Smooth muscle cell (in vitro differentiated cells): ENCODE measurements at regions not wholly inside any gene's neighbourhood (a gene's known extent, or its start where the extent isn't known, plus 50 kb on each side); places are given as distances from the start of the nearest gene placed in this dataset.

Experiments used
- DNase-seq: peaks from one replicate; lab custom pipeline; 2025; ENCODE audit not compliant: unreplicated experiment; lab: John Stamatoyannopoulos, UW
- H2AFZ ChIP-seq: fragments of 200-600 bp; sonication (generic); 2 replicates; pipeline ENCODE4 v1.6.0; 2016; ENCODE audit warnings: antibody characterized with exemption, low read depth, mild to moderate bottlenecking
- H3F3A ChIP-seq: fragments of 200-600 bp; sonication (generic); 2 replicates; pipeline ENCODE4 v1.6.0; 2017; ENCODE audit warnings: antibody characterized with exemption, low read depth
- H3K27ac ChIP-seq: fragments of 200-600 bp; sonication (generic); 2 replicates; pipeline ENCODE4 v1.5.1; 2016; ENCODE audit warnings: low read depth, mild to moderate bottlenecking
- H3K27me3 ChIP-seq: fragments of 200-600 bp; sonication (generic); 2 replicates; pipeline ENCODE4 v1.6.1; 2016; ENCODE audit warnings: low read depth, mild to moderate bottlenecking
- H3K36me3 ChIP-seq: fragments of 200-600 bp; sonication (generic); 2 replicates; pipeline ENCODE4 v1.5.1; 2016; ENCODE audit warnings: low read depth
- H3K4me1 ChIP-seq: fragments of 200-600 bp; sonication (generic); 2 replicates; pipeline ENCODE4 v1.5.1; 2016; ENCODE audit warnings: low read depth
- H3K4me2 ChIP-seq: fragments of 200-600 bp; sonication (generic); 2 replicates; pipeline ENCODE4 v1.6.0; 2016; ENCODE audit warnings: mild to moderate bottlenecking
- H3K4me3 ChIP-seq: fragments of 200-600 bp; sonication (generic); 2 replicates; pipeline ENCODE4 v1.5.1; 2016; ENCODE audit warnings: mild to moderate bottlenecking
- H3K79me2 ChIP-seq: fragments of 200-600 bp; sonication (generic); 2 replicates; pipeline ENCODE4 v1.6.0; 2016; ENCODE audit warnings: low read depth, mild to moderate bottlenecking
- H3K9ac ChIP-seq: fragments of 200-600 bp; sonication (generic); 2 replicates; pipeline ENCODE4 v1.6.0; 2016; ENCODE audit warnings: low read depth
- H3K9me3 ChIP-seq: fragments of 200-600 bp; sonication (generic); replicated peaks from 2 replicates; pipeline ENCODE4 v1.5.1; 2016; ENCODE audit warnings: low read depth
- H4K20me1 ChIP-seq: fragments of 200-600 bp; sonication (generic); 2 replicates; pipeline ENCODE4 v1.6.0; 2016; ENCODE audit warnings: low read depth
- WGBS: methylation state at CpG from one replicate; pipeline ENCODE4 v1.1.7; 2016; ENCODE audit warnings: low lambda C conversion rate; 5-methylcytosine and 5-hydroxymethylcytosine counted together
- TF ChIP-seq, protein P1 (sequence below): fragments of 200-600 bp; sonication (generic); IDR thresholded peaks from 2 replicates; pipeline ENCODE4 v1.5.1; 2017; ENCODE audit warnings: borderline replicate concordance, mild to moderate bottlenecking, antibody characterized with exemption; ENCODE audit not compliant: insufficient read depth, poor library complexity, severe bottlenecking

DNA sequence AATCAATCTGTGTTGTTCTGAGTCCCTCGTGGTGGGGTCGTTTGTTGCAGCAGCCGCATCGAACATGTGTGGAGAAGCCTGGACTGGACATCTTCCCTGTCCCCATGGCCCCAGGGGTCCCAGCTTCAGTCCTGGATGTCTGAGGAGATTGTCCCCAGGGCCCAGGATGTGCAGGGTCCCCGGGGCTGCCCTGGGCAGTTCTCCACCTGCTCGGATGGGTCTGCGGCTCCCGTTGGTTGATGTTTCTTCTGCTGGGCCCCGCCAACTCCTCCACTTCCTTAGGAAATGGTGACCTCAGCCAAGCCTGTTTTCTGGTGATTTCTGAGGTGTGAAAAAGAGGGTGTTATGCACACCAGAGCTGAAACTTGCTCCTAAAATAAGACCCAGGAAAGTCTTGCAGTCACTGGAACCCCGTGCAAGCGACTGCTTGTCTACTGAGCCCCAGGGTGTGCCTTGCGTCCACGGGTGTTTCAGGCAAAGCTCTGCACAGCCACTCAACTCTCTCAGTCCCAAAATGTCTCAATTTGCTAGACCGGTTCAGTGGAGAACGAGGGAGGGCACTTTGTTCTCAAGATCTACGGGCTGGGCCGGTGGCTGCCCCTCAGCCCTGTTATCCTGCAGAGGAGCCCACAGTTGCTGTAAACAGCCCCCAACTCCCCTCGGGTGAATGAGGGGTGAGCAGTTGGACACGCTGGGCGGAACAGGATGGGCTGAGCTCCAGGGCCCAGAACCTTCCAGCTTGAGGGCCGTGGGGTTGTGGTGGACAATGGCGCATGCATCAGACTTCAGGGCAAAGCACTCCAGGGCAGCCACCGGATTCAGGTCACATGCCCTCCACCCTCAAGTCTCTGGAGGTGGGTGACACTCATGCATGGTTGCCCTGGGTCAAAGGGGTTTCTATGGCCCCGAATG lies 66.7 kb upstream of the OLFM1 start:
- H3K9me3 ChIP-seq = no peaks in the 10 kb centered on the region
- WGBS = 83% methylated on average over 24 of the region's 24 CpGs
- no peak overlapping the region for H3K4me2 ChIP-seq

DNA sequence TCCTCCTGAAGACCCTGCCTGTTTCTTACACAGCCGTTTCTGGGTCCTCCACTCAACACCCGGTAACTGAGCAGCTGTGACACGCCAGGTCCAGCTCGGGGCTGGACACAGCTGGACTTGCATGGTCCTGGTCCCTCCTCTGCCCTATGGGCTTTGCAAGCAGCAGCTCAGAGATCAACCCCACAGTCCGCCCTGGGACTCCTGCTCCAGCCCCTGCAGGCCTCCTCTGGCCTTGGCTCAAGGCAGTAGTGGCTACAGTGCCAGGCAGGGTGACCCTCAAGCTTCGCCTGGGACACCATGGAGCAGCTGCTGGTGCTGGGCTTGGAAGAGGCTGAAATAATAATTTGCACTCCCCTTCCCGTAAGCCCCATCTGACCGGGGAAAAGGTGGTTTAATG lies 66.1 kb upstream of the OLFM1 start:
- no peaks in the 10 kb centered on the region for H3K36me3 ChIP-seq
- H3K27ac ChIP-seq = no peak overlapping the region
- 89% methylated on average over 8 of the region's 8 CpGs for WGBS
- DNase-seq = no peak
- TF ChIP-seq, protein P1, sequence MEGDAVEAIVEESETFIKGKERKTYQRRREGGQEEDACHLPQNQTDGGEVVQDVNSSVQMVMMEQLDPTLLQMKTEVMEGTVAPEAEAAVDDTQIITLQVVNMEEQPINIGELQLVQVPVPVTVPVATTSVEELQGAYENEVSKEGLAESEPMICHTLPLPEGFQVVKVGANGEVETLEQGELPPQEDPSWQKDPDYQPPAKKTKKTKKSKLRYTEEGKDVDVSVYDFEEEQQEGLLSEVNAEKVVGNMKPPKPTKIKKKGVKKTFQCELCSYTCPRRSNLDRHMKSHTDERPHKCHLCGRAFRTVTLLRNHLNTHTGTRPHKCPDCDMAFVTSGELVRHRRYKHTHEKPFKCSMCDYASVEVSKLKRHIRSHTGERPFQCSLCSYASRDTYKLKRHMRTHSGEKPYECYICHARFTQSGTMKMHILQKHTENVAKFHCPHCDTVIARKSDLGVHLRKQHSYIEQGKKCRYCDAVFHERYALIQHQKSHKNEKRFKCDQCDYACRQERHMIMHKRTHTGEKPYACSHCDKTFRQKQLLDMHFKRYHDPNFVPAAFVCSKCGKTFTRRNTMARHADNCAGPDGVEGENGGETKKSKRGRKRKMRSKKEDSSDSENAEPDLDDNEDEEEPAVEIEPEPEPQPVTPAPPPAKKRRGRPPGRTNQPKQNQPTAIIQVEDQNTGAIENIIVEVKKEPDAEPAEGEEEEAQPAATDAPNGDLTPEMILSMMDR = no peak
- no peak overlapping the region for H3K4me3 ChIP-seq
- H2AFZ ChIP-seq = no peak overlapping the region
- no peaks in the 10 kb centered on the region for H3K4me1 ChIP-seq
- no peak overlapping the region for H3K4me2 ChIP-seq
- no peak overlapping the region for H3K9ac ChIP-seq
- no peaks in the 10 kb centered on the region for H3F3A ChIP-seq
- H3K27me3 ChIP-seq = no peaks in the 10 kb centered on the region
- no peaks in the 10 kb centered on the region for H4K20me1 ChIP-seq
- H3K79me2 ChIP-seq = no peaks in the 10 kb centered on the region
- no peaks in the 10 kb centered on the region for H3K9me3 ChIP-seq

More for the DNA sequence above, 66.7 kb upstream of the OLFM1 start:
- H3K27me3 ChIP-seq = no peaks in the 10 kb centered on the region
- H2AFZ ChIP-seq = no peak overlapping the region
- no peak for DNase-seq
- H3K4me1 ChIP-seq = no peaks in the 10 kb centered on the region
- H3K79me2 ChIP-seq = no peaks in the 10 kb centered on the region
- no peaks in the 10 kb centered on the region for H4K20me1 ChIP-seq
- no peaks in the 10 kb centered on the region for H3F3A ChIP-seq
- no peaks in the 10 kb centered on the region for H3K36me3 ChIP-seq
- TF ChIP-seq, protein P1 = no peak
- H3K4me3 ChIP-seq = no peak overlapping the region
- no peak overlapping the region for H3K9ac ChIP-seq
- no peak overlapping the region for H3K27ac ChIP-seq

DNA sequence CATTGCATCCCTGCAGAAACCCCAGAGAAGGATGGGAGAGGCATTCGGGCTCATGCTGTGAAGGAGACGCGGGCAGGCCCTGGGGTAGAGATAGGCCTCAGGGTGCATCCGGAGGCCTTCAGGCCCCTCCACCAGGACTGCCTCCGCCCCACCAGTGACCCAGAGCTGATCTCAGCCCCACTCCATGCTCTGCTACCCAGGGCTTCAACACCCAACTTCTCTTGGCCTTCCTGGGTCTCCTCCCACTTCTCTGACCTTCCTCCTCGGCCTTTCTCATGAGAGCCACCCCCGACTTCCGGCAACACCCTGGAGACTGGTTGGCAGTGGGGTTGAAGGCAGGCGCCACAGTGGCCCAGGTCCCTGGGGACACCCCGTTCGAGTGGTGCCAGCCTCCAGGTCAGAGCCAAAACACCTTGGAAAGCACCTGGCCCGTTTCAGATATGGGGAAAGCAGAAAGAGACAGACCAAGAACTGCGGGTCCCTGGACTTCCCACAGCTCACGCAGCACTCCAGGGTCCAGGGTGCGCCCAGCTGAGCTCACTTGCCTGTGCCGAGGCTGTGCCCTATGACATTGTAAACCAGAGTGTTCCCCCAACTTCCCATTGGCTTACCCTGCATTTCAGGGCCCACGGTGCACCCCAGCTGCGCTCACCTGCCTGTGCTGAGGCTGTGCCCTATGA lies 65.1 kb upstream of the OLFM1 start:
- no peak overlapping the region for H3K4me3 ChIP-seq
- H3K9me3 ChIP-seq = no peaks in the 10 kb centered on the region
- H2AFZ ChIP-seq = no peak overlapping the region
- TF ChIP-seq, protein P1 = no peak
- H4K20me1 ChIP-seq = no peaks in the 10 kb centered on the region
- no peaks in the 10 kb centered on the region for H3K27me3 ChIP-seq
- DNase-seq = no peak
- H3K4me1 ChIP-seq = no peaks in the 10 kb centered on the region
- H3K9ac ChIP-seq = no peak overlapping the region
- no peak overlapping the region for H3K27ac ChIP-seq
- H3F3A ChIP-seq = no peaks in the 10 kb centered on the region
- H3K4me2 ChIP-seq = no peak overlapping the region
- H3K79me2 ChIP-seq = no peaks in the 10 kb centered on the region
- no peaks in the 10 kb centered on the region for H3K36me3 ChIP-seq
- WGBS = 95% methylated on average over 18 of the region's 18 CpGs
